DMS 273 (cell line): ENCODE measurements at regions not wholly inside any gene's neighbourhood (a gene's known extent, or its start where the extent isn't known, plus 50 kb on each side); places are given as distances from the start of the nearest gene placed in this dataset.

Experiments used
- DNase-seq: peaks from one replicate; lab custom pipeline; 2025; ENCODE audit not compliant: unreplicated experiment; lab: John Stamatoyannopoulos, UW

DNA sequence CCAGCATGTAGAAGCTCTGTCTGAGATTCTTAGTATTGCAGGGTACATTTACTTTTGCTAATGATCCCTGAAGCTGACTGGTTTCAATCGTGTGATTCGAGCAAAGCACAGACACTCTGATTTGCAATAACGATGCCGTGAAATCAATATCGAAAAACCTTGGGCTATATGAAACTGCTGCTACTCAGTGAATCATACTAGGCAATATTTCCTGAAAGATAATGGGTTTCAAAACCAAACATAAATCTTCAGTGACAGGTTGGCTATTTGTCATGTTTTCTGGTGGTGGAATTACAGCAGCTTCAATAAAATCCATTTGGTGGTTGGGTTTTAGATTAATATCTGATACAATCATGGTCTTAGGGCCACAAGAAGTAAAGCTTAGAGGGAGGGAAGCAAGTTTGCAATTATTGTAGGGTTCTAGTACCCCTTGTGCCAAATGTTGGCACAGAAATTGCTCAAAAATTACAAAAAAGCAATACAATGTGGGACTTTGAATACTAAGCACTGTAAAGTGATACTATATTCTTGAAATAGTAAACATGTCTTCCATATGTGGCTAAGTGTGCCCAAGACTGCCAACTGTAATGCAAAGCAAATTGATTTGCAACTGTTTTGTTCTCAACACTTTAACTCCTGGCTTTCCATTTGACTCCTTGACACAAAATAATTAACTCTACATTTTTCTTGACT is 112.4 kb upstream of the JAZF1 start:
- no peak for DNase-seq

- DNase-seq = peak; percentile 19
These were observed 112.9 kb upstream of the JAZF1 start for GRCh38 chr7:28293527-28293835.

DNA sequence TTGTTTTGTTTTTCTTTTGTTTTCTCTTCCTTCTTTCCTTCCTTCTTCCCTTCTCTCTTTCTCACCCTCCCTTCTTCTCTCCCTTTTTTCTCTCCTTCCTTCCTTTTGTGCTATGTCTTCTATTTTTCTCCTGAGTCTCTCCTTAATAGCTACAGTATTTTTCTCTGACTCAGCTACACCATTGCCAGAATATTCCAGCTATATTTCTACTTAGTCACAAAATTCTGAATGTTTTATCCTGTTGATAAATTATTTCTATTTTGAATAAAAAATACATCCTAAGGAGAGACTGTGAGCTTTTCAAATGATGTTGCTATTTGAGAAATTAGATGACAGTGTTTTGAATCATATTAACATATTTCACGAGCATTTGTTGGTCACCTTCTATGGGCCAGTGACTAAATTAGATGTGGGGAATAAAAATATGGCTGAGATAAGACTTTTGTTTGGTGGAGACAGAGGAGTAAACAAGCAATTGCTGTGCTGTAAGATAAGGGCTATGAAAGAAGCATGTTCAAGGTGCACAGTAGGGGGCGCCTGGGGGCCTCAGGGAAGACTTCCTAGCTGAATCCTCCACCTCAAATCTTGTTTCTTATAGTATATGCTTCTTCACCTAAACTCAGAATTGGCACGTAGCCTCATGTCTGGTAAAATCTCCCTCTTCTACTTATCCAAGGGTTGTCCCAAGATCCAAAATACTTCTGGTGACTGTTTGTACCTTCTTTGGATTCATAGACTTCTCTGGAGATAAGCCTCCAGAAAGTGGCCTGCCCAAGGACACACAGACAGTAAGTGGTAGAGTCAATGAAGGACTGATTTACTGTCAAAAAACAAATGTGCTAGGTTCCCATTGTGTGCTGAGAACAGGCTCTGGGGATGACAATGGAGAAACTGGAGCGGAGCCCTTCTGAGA is 115.5 kb upstream of the CREB5 start:
- DNase-seq = peak; percentile 74

DNA sequence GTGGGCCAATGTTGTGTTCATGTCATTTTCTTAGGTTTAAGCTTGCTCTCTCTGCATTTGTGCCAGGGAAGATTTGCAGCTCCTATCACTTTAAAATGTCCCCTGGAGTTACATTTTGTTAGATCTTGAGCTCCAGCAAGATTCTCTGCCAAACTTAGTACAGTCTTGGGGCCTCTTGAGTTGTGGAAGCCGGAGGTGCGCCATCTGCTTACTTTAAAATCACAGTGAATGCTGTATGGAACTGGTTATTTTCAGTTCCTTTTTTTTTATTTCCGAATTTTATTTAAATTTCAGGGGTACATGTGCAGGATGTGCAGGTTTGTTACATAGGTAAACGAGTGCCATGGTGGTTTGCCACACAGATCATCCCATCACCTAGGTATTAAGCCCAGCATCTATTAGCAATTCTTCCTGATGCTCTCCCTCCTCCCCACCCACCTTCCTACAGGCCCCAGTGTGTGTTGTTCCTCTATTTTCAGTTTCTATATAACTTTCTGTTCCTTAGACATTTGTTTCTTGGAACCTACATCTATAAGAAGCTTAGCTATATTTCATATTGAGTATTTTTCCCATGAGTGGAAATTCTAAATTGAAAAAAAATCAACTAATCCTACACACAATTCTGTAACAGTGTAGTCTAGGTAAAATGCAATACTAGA is 114.4 kb upstream of the CREB5 start:
- no peak for DNase-seq

DNA sequence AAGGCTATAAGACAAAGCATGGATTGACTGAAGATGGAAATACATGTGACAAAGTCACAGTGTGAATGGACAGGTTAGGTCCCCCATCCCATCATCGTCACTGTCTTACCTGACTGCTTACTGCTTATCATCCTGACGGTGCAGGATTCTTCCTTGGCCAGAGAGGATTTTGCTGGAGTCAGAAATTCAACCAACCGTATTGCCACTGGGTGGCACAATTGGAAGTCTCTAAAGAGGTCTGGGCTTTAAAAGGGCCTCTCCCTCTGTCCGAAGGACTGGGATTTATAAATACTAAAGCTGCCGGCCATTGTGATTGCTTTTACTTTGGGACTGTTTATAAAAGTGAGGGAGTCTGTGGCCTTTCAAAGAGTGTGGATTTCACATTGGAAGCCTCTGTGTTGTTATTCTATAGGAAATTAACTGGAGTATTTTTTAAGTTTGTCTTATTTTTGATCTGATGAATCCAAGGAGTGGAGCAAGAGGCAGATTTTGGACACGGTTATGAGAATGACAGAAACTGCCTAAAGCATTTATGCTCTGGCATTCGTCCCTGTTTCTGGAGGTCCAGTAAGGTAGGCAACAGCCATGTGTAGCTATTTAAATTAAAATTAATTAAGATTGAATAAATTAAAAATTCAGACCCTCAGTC is 113.3 kb upstream of the CREB5 start:
- DNase-seq = peak; percentile 85

GRCh38 chr7:28299556-28299955 is 112.8 kb upstream of the CREB5 start:
- DNase-seq = no peak

DNA sequence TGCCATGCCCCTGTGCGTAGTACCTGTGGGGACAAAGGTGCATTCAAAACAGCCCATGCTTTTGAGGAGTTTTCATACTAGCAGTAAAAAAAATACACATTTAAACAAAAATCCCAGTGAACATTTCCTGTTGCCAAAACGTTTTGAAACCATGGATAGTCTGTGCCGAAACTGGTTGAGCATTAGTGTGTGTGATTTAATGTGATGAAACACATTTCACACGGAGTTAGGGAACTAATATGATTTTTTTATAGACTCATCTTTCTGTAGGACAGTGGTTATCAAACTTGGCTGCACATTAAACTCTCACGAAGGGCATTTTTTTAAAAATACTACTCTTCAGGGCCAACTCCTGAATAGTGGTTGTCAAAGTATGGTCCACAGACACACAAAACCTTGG is 111.8 kb upstream of the CREB5 start:
- no peak for DNase-seq

DNA sequence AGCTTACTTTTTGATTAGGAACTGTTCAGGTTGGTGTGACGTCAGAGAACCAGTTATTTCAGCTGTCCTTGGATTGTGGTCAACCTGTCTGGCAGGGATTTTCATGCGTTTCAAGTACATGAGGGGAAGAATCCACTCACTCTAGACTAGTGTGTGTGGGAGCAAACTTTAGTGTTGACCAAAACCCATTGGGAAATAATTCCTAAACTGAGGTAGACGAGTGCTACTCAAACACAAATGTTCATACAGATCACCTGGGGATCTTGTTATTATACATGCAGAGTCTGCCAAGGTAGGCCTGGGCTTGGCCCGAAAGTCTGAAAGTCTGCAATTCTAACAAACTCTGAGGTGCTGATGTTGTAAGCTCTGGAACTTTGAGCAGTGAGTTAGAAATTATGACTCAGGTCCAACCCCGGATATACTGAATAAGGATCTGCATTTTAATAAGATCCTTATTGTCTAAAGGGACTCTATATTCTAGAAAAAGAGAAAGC is 111.1 kb upstream of the CREB5 start:
- DNase-seq = no peak

GRCh38 chr7:28304290-28304689 is 108.0 kb upstream of the CREB5 start:
- DNase-seq = no peak

- DNase-seq = no peak
These were observed 102.4 kb upstream of the CREB5 start for GRCh38 chr7:28309704-28310459.

GRCh38 chr7:28310460-28310848 is 101.9 kb upstream of the CREB5 start:
- no peak for DNase-seq

DNA sequence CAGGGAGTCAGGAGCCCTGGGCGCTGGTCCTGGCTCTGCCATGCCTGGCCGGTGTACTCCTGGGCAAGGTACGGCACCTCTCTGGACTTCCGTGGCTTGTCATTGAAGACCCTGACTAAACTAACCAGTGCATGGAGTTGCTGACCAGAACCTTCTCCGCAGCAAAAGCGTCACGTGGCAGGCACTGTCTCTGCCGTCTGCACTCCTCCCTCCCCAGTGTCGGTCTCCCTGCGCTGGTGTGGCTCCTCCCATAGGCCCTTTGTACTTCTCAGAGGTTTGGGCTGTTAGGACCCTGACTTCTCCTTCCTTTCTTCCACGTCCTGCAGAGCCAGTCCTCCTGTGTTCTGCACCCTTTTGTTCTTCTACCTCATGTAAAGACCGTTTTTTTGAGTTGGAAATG is 100.6 kb upstream of the CREB5 start:
- no peak for DNase-seq

- no peak for DNase-seq
These were observed 99.4 kb upstream of the CREB5 start for GRCh38 chr7:28312948-28313347.

DNA sequence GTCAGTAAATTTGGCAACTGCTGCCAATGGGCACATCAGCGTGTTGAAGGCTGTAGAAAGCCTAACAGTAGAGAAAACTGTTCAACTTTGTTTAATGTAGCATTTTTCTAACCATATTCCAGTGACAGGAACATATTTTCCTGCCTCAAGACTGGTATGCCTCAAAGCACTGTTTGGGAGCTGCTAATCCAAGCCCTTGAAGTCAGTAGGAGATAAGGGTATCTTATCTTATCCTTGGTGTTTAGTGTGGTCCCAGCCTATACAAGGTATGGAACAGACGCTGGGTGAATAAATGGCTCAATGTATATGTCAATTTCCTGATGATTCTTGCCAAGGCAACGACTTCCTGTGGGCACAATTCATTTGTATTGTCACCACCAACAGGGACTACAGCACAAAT is 97.5 kb upstream of the CREB5 start:
- no peak for DNase-seq

DNA sequence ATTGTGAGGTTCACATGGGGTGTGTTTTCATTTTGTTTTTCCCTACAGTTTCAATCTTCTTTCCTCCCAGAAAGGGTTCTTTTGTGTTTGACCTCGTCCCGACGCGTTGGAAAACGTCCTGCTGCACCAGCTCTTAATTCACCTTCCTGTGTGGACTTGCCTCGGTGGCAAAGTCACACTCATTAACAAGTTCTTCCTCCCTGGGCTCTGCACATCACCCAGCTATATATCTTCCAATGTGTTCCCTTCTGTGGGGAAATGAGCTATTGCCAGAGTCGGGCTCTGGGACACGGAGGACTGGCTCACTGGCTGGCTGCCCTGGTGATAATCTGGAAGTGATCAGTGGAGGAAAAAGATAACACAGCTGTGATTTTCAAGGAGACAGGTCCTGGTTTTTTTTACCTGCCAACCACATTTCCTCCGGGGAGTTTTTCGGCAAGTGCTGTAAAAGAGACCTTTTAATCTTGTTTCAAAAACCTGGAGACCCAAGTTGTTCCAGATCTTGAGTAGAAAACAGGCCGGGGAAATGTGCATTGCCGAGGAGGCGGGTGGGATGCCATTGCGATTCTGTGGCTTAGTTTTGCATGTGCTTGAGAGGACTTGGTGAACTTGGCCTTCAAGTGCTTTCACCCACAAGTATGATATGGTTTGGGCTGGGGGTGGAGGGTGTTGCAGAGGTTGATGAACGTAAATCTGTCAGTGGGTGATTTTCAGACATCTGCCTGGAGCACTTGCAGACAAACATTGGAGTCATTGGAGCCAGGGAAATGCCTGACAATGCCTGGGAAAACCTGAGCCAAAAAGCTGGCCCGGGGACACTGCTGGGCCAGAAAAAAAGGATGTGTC is 96.5 kb upstream of the CREB5 start:
- DNase-seq = peak; percentile 54

DNA sequence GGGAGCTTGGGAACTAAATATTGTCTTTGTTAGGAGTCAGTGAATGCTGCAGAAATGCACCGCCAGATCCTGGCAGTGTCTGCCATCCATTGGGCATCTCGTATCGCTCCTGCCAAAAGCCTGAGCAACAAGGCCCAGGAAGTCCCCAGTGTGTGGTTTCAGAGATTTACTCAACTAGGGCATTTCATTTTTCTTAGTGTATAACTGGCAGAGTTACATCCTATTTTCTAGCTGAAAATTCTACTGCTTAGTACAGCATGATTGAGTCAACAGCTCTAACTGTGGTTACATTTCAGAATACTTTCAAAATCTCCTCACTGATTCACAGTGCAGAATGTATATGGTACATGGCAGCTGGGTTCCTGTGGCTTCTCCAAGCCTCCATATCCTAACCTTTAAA is 95.8 kb upstream of the CREB5 start:
- DNase-seq = no peak

DNA sequence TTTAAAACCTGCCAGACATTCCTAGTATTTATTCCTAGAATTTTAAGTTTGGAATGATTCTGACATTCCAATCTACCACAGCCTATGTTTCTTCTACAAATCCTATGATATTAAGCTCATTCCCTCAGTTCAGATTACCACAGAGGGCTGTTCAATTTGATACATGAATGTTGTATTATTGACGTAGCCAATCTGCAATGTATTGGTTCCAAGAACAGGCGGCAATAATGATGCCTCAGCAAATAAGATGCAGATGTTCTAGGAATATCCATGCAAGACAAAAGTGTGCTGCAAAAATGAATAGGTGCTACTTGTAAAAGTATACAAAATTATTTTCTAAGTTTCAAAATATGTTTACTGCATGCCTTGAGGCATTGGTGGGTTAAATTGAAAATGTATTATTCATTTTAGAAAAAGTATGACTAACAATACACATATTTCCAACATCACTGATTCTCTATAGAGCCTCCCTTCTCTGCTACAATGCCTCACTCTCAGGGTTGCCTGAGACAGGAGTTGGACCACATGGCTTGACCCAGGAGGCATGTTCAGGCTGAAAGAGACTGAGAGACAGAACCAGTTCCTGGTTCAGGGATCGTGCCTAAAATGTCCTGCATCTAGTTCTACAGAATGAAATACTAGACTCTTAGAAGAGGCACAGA is 94.1 kb upstream of the CREB5 start:
- DNase-seq = no peak

DNA sequence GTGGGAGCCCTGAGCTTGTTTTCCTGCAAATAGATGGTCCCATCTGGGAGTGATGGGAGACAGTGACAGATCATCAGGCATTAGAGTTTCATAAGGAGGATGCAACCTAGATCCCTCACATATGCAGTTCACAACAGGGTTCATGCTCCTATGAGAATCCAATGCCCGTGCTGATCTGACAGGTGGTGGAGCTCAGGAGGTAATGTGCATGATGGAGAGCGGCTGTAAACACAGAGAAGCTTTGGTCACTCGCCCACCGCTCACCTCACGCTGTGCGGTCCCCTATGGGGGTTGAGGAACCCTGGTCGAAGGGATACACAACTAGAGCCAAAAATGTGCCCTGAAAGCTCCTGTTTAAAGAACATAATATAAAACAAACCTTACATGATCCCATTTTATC is 88.5 kb upstream of the CREB5 start:
- no peak for DNase-seq

DNA sequence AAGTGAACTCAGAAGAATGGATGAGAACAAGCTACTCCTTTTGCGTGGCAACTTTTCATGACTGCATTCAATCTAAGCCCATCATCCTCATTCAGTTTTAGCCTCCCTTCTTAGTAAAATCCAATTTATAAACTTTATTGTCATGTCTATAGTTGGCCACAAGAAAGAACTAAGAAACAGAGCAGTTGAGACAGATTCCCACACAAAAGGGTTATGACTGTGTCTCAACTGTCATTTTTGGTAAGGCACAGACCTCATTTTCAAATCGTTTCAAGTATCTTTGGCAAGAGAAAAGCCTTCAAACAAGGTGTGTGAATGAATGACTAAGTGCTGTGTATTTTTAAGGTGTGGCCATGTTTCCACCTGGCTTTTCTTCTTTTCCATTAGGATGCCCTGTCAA is 84.2 kb upstream of the CREB5 start:
- DNase-seq = no peak
